ENCODE measurements at regions not wholly inside any gene's neighbourhood (a gene's known extent, or its start where the extent isn't known, plus 50 kb on each side); places are given as distances from the start of the nearest gene placed in this dataset.

- H3K4me1 ChIP-seq, result no peaks in the 10 kb centered on the region
- WGBS, 2 donors, result 90 to 94% methylated on average over 10 of the region's 10 CpGs
- no peak overlapping the region for H3K4me3 ChIP-seq
- peaks cover 0 to 1% (median 0%) of the 10 kb centered on the region in 4 donors for H3K9me3 ChIP-seq
- TF ChIP-seq POLR2A (IDR thresholded peaks at IDR 0.05) (no peak), POLR2AphosphoS5 (IDR thresholded peaks at IDR 0.05) (no peak), EP300 (IDR thresholded peaks at IDR 0.05) (no peak), CTCF (IDR thresholded peaks at IDR 0.05) (no peak)
- H3K36me3 ChIP-seq, result no peaks in the 10 kb centered on the region
- H3K27me3 ChIP-seq, result no peaks in the 10 kb centered on the region
- H3K27ac ChIP-seq, result no peak overlapping the region
- no peak for DNase-seq
- intact Hi-C loops (cut with DNase I), result no loop called here
Measured at GRCh38 chr10:3986493-3987142, 201.6 kb upstream of the KLF6 start.

DNA sequence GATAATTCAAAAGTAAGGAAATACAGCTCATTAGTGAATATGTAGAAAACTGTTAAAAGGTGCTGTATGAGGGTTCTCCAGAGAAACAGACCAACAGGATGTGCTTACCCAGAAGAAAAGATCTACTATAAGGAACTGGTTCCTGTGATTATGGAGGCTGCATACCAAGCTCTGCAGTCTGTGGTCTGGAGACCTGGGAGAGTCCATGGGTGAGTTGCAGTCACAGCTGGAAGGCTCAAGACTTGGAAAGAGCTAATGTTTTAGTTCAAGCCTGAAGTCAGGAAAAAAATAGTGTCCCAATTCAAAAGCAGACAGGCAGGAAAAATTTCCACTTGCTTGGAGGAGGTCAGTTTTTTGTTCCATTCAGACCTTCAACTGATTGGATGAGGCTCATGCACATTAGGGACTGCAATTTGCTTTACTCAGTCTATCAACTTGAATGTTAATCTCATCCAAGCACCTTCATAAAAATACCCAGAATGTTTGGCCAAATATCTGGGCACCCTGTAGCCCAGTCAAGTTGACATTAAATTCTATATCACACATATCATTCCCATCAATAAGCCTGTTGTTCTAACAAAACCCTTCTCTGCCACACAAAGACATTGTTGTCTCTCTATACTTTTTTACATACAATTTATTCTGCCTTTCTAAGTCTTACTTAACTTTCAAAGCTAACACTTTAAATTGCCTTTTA lies 197.9 kb upstream of the KLF6 start:
- Histone ChIP-seq H3K4me3 (no peak overlapping the region), H3K27ac (no peak overlapping the region), H3K27me3 (no peaks in the 10 kb centered on the region), H3K36me3 (no peaks in the 10 kb centered on the region), H3K4me1 (no peaks in the 10 kb centered on the region), H3K9me3 (peaks cover 0 to 1% (median 0%) of the 10 kb centered on the region in 4 donors)
- DNase-seq, result no peak
- intact Hi-C loops (cut with DNase I), result no loop called here
- TF ChIP-seq EP300 (IDR thresholded peaks at IDR 0.05) (no peak), POLR2AphosphoS5 (IDR thresholded peaks at IDR 0.05) (no peak), CTCF (IDR thresholded peaks at IDR 0.05) (no peak), POLR2A (IDR thresholded peaks at IDR 0.05) (no peak)

DNA sequence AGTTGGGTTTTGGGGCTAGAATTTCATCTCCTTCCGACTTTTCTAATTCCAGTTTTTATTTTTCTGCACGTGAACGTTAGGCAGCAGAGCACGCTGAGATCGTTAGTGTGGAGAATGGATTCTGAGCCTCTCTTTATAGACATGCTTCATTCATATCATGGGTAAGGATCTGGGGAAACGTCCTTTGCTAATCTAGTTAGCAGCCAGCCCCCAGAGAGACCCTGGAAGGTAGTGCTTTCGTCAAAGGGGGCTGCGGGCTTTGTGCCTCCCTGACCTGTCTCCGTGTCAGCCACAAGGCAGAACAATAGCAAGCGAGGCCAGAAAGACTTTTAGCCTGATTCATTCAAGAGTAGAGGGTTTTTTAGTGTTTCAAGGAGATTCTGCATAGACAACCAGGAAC lies 196.3 kb upstream of the KLF6 start:
- DNase-seq, result no peak
- no peak overlapping the region for H3K4me3 ChIP-seq
- peaks cover 0 to 1% (median 0%) of the 10 kb centered on the region in 4 donors for H3K9me3 ChIP-seq
- no peaks in the 10 kb centered on the region for H3K36me3 ChIP-seq
- TF ChIP-seq POLR2A (IDR thresholded peaks at IDR 0.05), result no peak
- no peak for TF ChIP-seq EP300 (IDR thresholded peaks at IDR 0.05)
- TF ChIP-seq CTCF (IDR thresholded peaks at IDR 0.05), result no peak
- no peak for TF ChIP-seq POLR2AphosphoS5 (IDR thresholded peaks at IDR 0.05)
- intact Hi-C loops (cut with DNase I), result no loop called here
- H3K4me1 ChIP-seq, result no peaks in the 10 kb centered on the region
- H3K27me3 ChIP-seq, result no peaks in the 10 kb centered on the region
- H3K27ac ChIP-seq, result no peak overlapping the region
- 89 to 93% methylated on average over 10 of the region's 10 CpGs for WGBS, 2 donors

- Histone ChIP-seq H3K4me1 (no peaks in the 10 kb centered on the region), H3K36me3 (no peaks in the 10 kb centered on the region), H3K4me3 (no peak overlapping the region), H3K27ac (no peak overlapping the region), H3K27me3 (no peaks in the 10 kb centered on the region), H3K9me3 (peaks cover 0 to 1% (median 0%) of the 10 kb centered on the region in 4 donors)
- TF ChIP-seq POLR2AphosphoS5 (IDR thresholded peaks at IDR 0.05), result no peak
- TF ChIP-seq POLR2A (IDR thresholded peaks at IDR 0.05), result no peak
- TF ChIP-seq EP300 (IDR thresholded peaks at IDR 0.05), result no peak
- no peak for TF ChIP-seq CTCF (IDR thresholded peaks at IDR 0.05)
- 58 to 86% methylated on average over 1 of the region's 1 CpG for WGBS, 2 donors
- intact Hi-C loops (cut with DNase I), result no loop called here
- no peak for DNase-seq
Measured at GRCh38 chr10:3980660-3981059, 195.7 kb upstream of the KLF6 start.

Measured in sigmoid colon (tissue), 6 donors.